ENCODE measurements at regions not wholly inside any gene's neighbourhood (a gene's known extent, or its start where the extent isn't known, plus 50 kb on each side); places are given as distances from the start of the nearest gene placed in this dataset.

DNA sequence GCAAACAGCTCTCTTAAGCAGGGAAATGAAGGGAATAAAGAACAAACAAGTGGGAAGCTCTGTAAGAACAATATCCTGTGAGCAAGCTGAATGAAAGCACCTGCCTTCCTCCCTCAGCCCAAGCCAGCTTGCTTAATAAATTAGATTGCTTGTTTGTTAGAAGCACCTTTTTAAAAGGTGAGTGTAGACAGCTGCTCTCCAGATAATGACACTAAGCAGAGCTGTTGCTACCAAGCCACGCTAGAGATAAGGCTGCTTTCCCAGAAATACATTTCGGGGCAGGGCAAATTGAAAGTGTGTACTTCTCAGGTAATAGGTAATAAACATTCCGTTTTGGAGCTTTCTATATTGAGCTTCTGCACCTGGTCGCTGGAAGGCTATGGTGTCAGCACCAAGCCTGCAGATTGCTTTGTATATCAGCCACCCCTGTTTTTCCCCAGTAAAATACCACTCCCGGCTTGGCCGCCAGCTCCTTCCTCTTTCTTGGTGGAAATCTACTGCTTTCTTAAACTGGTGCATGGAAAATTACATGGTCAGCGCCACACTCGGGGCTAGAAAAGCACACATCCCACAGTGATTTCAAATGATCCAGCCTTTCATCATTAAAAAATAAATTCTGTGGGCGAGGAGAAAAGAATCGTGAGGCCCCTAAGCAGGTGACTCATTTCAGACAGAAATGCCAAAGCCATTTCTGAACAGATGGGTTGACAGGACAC lies 151.3 kb downstream of the ETS2 start:
- no peak overlapping the region for H3K27ac Mint-ChIP-seq
- H3K36me3 Mint-ChIP-seq (ENCODE audit: low read depth): peaks cover 8% of the 10 kb centered on the region
- ChIA-PET POLR2A (interaction anchor here (0.8 kb wide), 1 partner anchor 28 kb away, joined by 3 read pairs; no protein-coding TSS in a partner anchor), CTCF (interaction anchor here (1.8 kb wide), 1 partner anchor 11 kb away, joined by 4 read pairs; no protein-coding TSS in a partner anchor)
- no peak overlapping the region for H3K4me3 Mint-ChIP-seq
- DNase-seq: no peak
- peaks cover 10% of the 10 kb centered on the region for H3K9me3 Mint-ChIP-seq
- H3K4me1 Mint-ChIP-seq: peaks cover 31% of the 10 kb centered on the region
- H3K27me3 Mint-ChIP-seq: peaks cover 6% of the 10 kb centered on the region

DNA sequence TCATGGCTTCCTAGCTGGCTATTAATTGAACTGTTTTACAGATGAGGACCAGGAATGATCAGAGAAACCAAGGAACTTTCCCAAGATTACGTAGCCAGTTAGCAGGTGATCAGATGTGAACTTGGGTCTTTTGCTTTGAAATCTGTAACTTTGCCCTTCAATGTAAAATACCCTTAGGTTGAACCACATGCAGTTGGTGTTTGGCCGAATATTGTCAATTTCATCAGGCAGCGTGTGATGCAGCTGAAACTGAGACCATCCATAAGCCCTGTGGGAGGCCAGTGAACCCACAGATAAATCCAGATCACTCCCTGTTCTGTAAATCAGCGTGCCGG lies 150.8 kb downstream of the ETS2 start:
- no peak for DNase-seq
- peaks cover 6% of the 10 kb centered on the region for H3K9me3 Mint-ChIP-seq
- H3K27ac Mint-ChIP-seq: no peak overlapping the region
- H3K4me3 Mint-ChIP-seq: no peak overlapping the region
- peaks cover 31% of the 10 kb centered on the region for H3K4me1 Mint-ChIP-seq
- H3K27me3 Mint-ChIP-seq: peaks cover 9% of the 10 kb centered on the region
- POLR2A ChIA-PET: interaction anchor here (0.8 kb wide), 1 partner anchor 29 kb away, joined by 3 read pairs; no protein-coding TSS in a partner anchor
- CTCF ChIA-PET: interaction anchor here (1.8 kb wide), 1 partner anchor 11 kb away, joined by 4 read pairs; no protein-coding TSS in a partner anchor
- H3K36me3 Mint-ChIP-seq (ENCODE audit: low read depth): peaks cover 4% of the 10 kb centered on the region

GRCh38 chr21:38956007-38956406 lies 150.3 kb downstream of the ETS2 start:
- CTCF ChIA-PET: interaction anchor here (1.8 kb wide), 1 partner anchor 12 kb away, joined by 4 read pairs; no protein-coding TSS in a partner anchor
- peaks cover 9% of the 10 kb centered on the region for H3K27me3 Mint-ChIP-seq
- H3K9me3 Mint-ChIP-seq: peaks cover 5% of the 10 kb centered on the region
- POLR2A ChIA-PET: no interaction called here
- H3K4me1 Mint-ChIP-seq: peaks cover 31% of the 10 kb centered on the region
- H3K36me3 Mint-ChIP-seq (ENCODE audit: low read depth): peaks cover 4% of the 10 kb centered on the region
- no peak overlapping the region for H3K27ac Mint-ChIP-seq
- no peak for DNase-seq
- no peak overlapping the region for H3K4me3 Mint-ChIP-seq

GRCh38 chr21:38955495-38955894 lies 149.8 kb downstream of the ETS2 start:
- CTCF ChIA-PET: interaction anchor here (1.8 kb wide), 1 partner anchor 12 kb away, joined by 4 read pairs; no protein-coding TSS in a partner anchor
- no peak overlapping the region for H3K4me3 Mint-ChIP-seq
- H3K27me3 Mint-ChIP-seq: peaks cover 9% of the 10 kb centered on the region
- no peak overlapping the region for H3K27ac Mint-ChIP-seq
- POLR2A ChIA-PET: no interaction called here
- H3K36me3 Mint-ChIP-seq (ENCODE audit: low read depth): no peaks in the 10 kb centered on the region
- H3K9me3 Mint-ChIP-seq: peaks cover under 1% of the 10 kb centered on the region
- H3K4me1 Mint-ChIP-seq: peaks cover 31% of the 10 kb centered on the region
- no peak for DNase-seq

DNA sequence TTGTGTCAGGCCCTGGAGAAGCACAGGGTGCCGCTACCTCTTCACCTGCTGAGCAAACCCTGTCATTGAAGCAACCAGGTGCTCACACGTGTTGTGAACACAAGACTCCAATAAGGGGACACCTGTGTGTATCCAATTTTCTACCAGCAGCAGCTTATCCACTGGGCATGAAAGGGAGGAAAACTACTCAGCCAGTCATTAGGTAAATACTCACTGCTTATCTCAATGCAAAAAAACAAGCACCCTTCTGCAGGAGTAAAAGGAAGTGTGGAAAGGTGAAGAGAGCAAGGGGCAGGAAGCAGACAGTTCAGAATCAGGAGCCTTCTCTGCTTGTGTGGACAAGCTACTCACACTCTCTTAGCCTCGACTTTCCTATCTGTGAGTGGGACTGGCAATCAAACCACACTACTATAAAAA lies 148.9 kb downstream of the ETS2 start:
- DNase-seq: no peak
- peaks cover 5% of the 10 kb centered on the region for H3K9me3 Mint-ChIP-seq
- H3K27me3 Mint-ChIP-seq: peaks cover 14% of the 10 kb centered on the region
- H3K4me1 Mint-ChIP-seq: peaks cover 27% of the 10 kb centered on the region
- ChIA-PET POLR2A (no interaction called here), CTCF (no interaction called here)
- H3K27ac Mint-ChIP-seq: no peak overlapping the region
- no peak overlapping the region for H3K4me3 Mint-ChIP-seq
- H3K36me3 Mint-ChIP-seq (ENCODE audit: low read depth): peaks cover 6% of the 10 kb centered on the region

DNA sequence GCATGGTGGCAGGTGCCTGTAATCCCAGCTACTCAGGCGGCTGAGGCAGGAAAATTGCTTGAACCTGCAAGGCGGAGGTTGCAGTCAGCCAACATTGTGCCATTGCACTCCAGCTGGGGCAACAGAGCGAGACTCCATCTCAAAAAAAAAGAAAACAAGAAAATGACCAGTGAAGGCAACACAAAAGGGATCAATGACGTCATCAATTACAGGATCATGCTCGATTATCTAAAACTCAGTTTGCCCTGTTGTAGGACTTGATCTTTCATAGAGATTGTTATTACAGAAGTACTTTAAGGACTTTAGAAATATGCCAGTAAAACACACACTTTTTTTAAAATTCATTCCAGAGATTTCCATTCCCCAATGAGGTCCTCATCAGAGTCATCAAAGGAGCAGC lies 147.8 kb downstream of the ETS2 start:
- peaks cover 16% of the 10 kb centered on the region for H3K4me1 Mint-ChIP-seq
- H3K9me3 Mint-ChIP-seq: peaks cover 5% of the 10 kb centered on the region
- no peak overlapping the region for H3K4me3 Mint-ChIP-seq
- DNase-seq: no peak
- ChIA-PET POLR2A (no interaction called here), CTCF (no interaction called here)
- peaks cover 6% of the 10 kb centered on the region for H3K36me3 Mint-ChIP-seq (ENCODE audit: low read depth)
- no peak overlapping the region for H3K27ac Mint-ChIP-seq
- H3K27me3 Mint-ChIP-seq: peaks cover 14% of the 10 kb centered on the region

DNA sequence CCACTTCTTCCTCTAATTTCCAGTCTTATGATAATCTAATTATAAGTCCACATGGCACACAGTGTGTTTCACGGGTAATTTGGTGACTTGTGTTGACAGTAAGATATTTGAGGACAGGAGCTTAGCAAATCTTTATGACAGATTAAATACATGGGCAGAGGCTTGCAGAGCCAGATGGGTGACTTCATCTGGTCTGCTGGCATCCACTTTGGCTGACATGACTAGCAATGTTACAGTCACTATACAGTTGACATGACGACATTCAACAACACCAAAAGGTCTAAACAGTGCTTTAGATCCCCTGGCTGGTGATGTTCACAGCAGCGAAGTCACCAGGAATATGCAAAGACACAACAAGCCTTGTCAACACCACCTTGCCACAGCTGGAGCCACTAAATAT lies 147.2 kb downstream of the ETS2 start:
- CTCF ChIA-PET: no interaction called here
- Mint-ChIP-seq H3K27ac (no peak overlapping the region), H3K4me3 (no peak overlapping the region), H3K4me1 (peaks cover 12% of the 10 kb centered on the region), H3K9me3 (peaks cover 5% of the 10 kb centered on the region), H3K27me3 (peaks cover 14% of the 10 kb centered on the region), H3K36me3 (ENCODE audit: low read depth) (peaks cover 6% of the 10 kb centered on the region)
- no peak for DNase-seq
- POLR2A ChIA-PET: no interaction called here

- Mint-ChIP-seq H3K9me3 (peaks cover 5% of the 10 kb centered on the region), H3K36me3 (ENCODE audit: low read depth) (peaks cover 6% of the 10 kb centered on the region), H3K4me3 (no peak overlapping the region), H3K4me1 (no peaks in the 10 kb centered on the region), H3K27me3 (peaks cover 14% of the 10 kb centered on the region), H3K27ac (no peak overlapping the region)
- no peak for DNase-seq
- ChIA-PET POLR2A (no interaction called here), CTCF (no interaction called here)
These were observed 145.5 kb downstream of the ETS2 start for GRCh38 chr21:38951095-38951730.

GRCh38 chr21:38950435-38951094 lies 144.8 kb downstream of the ETS2 start:
- Mint-ChIP-seq H3K36me3 (ENCODE audit: low read depth) (peaks cover 6% of the 10 kb centered on the region), H3K4me1 (no peaks in the 10 kb centered on the region), H3K9me3 (peaks cover 5% of the 10 kb centered on the region), H3K4me3 (no peak overlapping the region), H3K27ac (no peak overlapping the region), H3K27me3 (peaks cover 14% of the 10 kb centered on the region)
- DNase-seq: no peak
- ChIA-PET POLR2A (no interaction called here), CTCF (no interaction called here)

- H3K27me3 Mint-ChIP-seq: peaks cover 13% of the 10 kb centered on the region
- H3K4me3 Mint-ChIP-seq: no peak overlapping the region
- ChIA-PET CTCF (no interaction called here), POLR2A (no interaction called here)
- H3K36me3 Mint-ChIP-seq (ENCODE audit: low read depth): peaks cover 6% of the 10 kb centered on the region
- H3K4me1 Mint-ChIP-seq: no peaks in the 10 kb centered on the region
- no peak for DNase-seq
- peaks cover 5% of the 10 kb centered on the region for H3K9me3 Mint-ChIP-seq
- H3K27ac Mint-ChIP-seq: no peak overlapping the region
These were observed 143.3 kb downstream of the ETS2 start for GRCh38 chr21:38949070-38949380.

DNA sequence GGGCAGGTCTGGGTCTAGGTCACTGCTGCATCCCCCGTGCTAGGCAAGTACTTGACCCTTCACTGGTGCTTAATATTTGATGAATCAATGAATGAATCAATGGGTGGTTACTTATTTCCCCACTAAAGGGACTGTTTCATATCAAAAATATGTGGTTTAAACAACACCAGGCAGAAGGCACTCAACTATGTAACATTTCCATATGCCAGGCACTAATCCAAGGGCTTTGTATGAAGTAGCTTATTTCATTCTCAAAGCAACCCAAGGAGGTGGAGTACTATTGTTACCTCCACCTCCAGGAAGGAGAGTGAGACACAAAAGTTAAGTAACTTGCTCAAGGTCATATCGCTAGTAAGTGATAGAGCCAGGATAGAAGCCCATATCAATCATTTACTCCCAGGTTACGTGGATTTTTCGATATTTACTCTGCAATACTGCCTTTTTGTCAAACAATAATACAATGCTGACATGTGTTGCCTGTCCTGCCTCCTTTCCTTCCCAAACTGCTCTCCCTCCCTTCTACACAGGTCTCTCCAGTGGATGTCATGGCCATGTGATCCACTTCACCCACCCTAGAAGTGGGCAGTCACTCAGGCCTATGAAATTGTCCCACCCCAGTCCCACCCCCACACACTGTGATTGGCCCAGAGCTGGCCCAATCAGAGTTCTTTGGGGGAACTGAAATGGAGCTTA lies 142.8 kb downstream of the ETS2 start:
- Mint-ChIP-seq H3K9me3 (peaks cover 5% of the 10 kb centered on the region), H3K4me1 (no peaks in the 10 kb centered on the region), H3K27ac (no peak overlapping the region), H3K27me3 (peaks cover 11% of the 10 kb centered on the region), H3K4me3 (no peak overlapping the region), H3K36me3 (ENCODE audit: low read depth) (peaks cover 6% of the 10 kb centered on the region)
- DNase-seq: no peak
- ChIA-PET POLR2A (no interaction called here), CTCF (no interaction called here)

GRCh38 chr21:38945545-38946245 lies 140.0 kb downstream of the ETS2 start:
- POLR2A ChIA-PET: no interaction called here
- Mint-ChIP-seq H3K27me3 (peaks cover 5% of the 10 kb centered on the region), H3K4me1 (no peaks in the 10 kb centered on the region), H3K27ac (no peak overlapping the region), H3K36me3 (ENCODE audit: low read depth) (peaks cover 6% of the 10 kb centered on the region), H3K9me3 (peaks cover 5% of the 10 kb centered on the region), H3K4me3 (no peak overlapping the region)
- CTCF ChIA-PET: no interaction called here
- DNase-seq: no peak

DNA sequence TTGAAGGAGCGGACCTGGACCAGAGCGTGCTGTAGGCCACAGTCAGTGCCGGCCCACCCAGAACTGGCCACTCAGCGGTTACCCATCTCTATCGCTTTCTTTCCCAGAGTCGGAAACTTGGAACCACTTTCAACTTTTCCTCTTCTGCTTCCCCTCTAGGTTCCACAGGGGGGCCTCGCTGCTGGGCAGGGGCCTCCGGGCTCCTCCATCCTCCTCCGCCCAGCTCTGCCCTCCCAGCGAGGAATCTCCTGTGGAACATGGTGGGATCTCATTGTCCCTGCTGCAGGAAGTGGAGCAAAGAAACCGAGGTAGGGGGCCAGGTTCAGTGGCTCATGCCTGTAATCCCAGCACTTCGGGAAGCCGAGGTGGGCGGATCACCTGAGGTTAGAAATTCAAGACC lies 139.2 kb downstream of the ETS2 start:
- CTCF ChIA-PET: no interaction called here
- no peaks in the 10 kb centered on the region for H3K36me3 Mint-ChIP-seq (ENCODE audit: low read depth)
- no peaks in the 10 kb centered on the region for H3K4me1 Mint-ChIP-seq
- H3K27me3 Mint-ChIP-seq: no peaks in the 10 kb centered on the region
- POLR2A ChIA-PET: no interaction called here
- H3K27ac Mint-ChIP-seq: no peak overlapping the region
- DNase-seq: no peak
- no peak overlapping the region for H3K4me3 Mint-ChIP-seq
- no peaks in the 10 kb centered on the region for H3K9me3 Mint-ChIP-seq
